GM19395 (cell line): ENCODE measurements at regions not wholly inside any gene's neighbourhood (a gene's known extent, or its start where the extent isn't known, plus 50 kb on each side); places are given as distances from the start of the nearest gene placed in this dataset.
"Not testable (repeated sequence)": the region's sequence is repeated elsewhere in the genome, so short reads cannot be mapped to it uniquely, and the experiment has no call there.

Experiments
- ATAC-seq: cut with Tn5 transposase; IDR thresholded peaks from one replicate; pipeline ENCODE4 v1.9.1; 2021; ENCODE audit warnings: mild to moderate bottlenecking, moderate library complexity; ENCODE audit not compliant: unreplicated experiment

DNA sequence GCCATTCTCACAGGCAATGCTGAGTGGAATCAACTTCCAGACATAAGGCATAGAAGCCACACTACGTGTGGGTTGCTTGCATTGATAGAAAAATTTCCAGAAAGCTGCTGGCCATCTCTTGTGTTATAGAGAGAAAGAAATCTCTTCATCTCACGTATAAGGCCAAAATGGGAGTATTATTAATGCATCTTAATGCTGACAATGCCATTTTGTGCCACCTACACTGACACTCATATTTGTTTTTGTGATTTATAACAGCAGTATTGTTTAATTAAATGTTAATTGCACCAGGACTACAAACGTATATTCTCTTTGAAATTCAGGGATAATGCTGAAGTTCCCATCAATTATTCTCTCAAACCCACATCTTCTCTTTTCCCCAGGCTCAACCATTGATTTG is 56.1 kb upstream of the TMEM132D start:
- no peak for ATAC-seq

DNA sequence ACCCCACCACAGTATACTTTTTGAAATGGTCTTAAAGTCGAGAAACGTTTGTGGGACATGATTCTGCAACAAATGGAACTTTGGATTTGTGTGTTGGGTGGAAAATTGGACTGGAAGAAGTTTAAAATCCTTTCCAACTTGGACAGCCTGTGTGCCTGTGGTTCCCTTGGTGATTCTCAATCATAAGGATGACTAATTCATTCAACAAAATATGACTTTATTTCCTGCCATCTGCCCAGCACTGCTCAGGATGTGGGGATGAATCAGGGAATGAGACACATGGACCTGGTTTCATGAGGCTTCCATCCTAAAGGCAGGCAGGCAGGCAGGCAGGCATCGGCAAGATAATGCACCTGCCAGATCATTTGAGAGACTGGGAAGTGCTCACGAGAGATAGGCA is 57.3 kb upstream of the TMEM132D start:
- ATAC-seq: no peak

DNA sequence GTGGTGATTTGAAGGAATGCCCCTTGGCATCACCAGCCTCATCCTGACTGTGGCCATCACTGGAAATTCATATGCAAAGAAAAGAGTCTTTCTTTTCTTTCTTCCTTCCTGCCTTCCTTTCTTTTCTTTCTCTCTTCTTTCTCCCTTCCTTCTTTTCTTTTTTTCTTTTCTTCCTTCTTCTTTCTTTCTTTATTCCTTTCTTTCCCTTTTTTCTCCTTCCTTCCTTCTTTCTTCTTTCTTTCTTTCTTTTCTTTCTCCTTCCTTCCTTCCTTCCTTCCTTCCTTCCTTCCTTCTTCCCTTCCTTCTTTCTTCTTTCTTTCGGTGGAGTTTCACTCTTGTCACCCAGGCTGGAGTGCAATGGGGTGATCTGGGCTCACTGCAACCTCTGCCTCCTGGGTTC is 58.0 kb upstream of the TMEM132D start:
- no peak for ATAC-seq

DNA sequence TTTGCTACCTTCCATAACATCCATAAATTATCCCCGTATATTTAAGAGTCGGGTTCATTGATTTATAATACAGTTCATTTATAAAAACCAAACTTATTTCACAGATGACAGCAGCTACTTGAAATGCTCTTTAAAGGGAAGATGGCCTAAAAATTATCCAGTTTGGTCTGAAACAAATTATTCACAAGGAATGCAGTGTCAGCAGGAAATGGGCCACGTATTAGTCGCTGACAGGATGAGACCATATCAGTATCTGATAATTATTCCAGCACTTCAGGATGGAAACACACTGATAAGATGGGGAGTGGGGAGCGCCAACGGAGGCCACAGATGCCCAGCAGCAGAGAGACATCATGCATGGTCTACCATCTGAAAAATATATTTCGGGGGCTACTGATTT is 60.5 kb upstream of the TMEM132D start:
- ATAC-seq: no peak

DNA sequence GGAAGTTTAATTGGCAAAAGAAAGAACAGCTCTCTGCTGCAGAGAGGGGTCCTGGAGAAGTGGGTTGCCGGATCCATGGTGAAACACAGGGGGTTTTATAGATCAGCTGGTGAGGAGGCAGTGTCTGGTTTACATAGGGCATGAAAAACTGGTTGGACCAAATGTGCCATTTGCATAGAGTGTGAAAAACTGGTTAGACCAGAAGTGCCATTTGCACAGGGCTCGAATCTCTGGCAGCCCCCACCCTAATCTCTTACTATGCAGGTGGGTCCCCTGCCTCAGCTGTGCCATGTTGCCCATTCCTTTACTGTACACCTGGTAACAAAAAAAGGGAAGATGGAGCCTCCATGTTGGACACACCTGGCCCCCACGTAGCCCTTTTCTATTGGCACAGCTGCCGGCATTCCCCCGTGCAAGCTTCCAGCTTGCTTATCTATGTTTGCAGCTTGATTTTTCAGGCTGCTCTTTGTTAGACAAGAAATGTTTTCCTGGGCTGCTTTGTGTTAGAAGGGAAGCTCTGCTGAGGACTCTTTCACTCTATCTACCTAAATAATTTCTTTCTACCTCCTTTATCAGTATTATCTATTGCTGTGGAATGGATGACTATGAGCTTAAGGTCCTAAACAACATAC is 61.1 kb upstream of the TMEM132D start:
- no peak for ATAC-seq

DNA sequence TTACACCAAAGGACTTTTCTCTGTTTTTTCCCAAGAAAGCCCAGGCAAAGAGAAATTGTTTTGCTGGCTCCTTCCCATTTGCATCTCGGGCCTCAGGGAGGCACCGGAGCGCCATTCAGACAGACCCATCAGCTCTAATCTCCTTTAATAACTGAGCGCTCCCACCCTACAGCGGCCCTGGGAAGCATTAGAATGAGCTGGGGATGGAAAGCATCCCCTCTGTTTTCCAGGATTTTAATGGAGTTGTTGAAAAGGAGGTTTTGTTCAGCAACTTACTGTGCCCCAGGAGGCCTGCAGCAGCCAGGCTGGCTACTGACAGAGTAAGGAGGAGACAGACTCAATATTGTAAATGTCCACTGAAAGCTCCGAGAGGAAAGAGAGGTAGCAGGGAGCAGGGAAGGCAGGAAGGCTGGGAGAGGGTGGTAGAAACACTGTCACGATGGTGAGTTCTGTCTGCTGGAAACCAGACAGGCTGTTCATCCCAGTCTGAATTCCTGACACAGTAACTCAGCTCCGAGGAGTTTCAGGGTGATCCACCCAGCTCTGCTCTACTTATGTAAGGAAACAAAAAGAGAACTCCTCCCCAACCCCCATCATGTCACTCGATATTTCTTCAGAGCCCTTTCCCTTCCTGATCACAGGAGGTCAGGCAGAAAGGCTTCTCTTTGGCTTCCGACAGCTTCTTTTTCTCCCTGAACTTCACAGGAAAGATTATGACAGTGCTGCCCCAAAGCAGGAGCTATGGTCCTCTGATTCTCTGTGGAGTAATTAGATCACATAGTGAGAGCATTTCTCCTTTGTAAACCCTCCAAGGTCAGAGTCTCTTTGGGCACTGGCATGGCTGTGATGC is 62.5 kb upstream of the TMEM132D start:
- no peak for ATAC-seq

DNA sequence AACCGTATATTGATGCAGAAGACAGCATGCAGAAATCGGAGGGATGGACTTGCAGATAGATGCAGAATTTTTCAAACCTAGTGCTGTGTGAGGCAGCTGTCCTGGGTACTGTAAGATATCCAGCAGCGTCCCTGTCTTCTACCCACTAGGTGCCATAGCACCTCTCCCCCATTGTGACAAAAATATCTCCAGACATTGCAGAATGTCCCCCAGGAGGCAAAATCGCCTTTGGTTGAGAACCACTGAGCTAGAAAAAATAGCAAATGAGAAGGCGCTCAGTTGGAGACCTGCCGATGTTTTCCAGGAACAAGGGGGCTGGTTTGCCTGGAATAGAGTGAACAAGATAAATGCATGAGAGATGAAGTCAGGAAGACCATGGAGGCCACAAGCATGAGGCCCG is 67.9 kb upstream of the TMEM132D start:
- no peak for ATAC-seq

DNA sequence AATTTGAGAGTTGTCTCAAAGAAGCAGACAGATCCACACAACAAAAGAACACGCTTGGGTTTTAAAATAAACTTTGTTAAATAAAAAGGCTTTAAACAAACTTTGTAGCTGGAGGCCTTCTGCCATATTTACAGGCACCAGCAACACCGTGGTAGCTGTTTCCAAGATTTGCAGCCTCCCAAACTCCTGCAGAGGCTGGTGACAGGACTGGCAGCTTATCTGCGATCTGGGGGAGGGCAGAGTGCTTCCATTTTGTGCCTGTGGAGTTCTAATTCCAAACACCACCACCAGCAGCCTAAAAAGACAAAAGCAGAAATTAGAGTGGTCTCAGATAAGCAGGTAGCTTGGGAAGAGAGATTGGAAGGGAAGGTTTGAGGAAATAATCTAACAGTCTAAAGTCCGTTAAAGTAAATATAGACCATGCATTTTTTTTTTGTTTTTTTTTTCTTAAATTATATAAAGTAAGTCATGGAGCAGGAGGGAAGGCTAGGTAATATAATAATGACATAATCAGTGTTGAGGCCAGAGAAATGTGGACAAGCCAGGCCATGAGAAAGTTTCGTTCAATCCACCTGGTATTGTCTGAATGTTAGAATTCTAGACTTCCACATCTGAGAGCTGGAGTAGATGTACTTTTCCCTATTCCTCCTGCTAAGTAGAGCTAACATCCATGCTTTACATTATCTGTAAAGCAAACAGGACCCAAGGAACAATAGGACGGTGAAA is 69.6 kb upstream of the TMEM132D start:
- no peak for ATAC-seq

DNA sequence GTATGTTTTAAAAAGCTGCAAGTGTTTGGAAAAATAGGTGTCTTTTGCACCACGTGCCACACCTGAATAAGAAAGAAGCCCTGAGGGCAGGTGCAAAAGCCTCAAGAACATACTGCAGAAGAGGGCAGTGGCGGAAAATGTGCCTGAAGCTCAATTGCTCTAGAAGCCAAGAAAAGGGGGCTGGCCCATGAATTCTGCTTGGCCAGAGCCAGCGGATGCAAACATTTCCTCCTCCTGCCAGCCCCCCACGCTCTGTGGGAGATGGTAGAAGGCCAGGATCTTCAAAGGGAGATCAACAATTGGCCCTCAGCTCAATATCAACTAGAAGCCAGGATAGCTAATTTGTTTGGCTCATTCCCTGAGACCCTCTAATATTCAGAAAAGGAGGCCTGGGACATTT is 80.3 kb upstream of the TMEM132D start:
- ATAC-seq: no peak

DNA sequence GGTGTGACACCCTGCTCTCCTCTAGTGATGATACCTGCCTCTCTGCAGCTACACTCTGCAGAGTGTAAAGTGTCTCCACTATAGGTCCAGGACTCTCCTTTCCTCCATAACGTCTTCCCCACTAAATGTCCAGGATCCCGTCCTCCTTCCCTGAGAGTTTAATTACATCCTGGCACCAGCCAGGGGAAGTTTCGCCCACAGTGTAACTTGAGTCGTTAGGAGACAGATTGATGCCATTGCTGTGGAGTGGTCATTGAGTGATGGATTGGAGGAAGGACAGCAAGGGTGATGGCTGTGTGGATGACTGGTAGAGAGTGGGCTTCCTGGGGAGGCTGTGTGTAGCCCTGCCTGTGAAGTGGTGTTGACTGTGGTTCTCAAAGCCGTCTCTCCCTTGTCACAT is 84.0 kb upstream of the TMEM132D start:
- no peak for ATAC-seq

DNA sequence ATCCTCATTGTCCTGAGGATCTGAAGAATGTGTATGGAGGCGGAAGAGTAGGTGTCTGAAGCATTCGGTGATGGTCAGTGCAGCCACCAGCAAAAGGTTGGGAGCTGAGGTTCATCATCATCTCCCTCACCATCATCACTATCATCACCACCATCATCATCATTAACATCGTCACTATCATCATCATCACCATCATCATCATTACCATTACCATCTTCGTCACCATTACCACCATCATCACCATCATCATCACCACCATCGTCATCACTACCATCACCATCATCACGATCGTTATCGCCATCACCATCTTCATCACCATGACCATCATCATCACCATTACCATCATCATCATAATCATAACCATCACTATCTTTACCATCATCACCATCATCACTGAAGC is 90.8 kb upstream of the TMEM132D start:
- ATAC-seq: no peak

DNA sequence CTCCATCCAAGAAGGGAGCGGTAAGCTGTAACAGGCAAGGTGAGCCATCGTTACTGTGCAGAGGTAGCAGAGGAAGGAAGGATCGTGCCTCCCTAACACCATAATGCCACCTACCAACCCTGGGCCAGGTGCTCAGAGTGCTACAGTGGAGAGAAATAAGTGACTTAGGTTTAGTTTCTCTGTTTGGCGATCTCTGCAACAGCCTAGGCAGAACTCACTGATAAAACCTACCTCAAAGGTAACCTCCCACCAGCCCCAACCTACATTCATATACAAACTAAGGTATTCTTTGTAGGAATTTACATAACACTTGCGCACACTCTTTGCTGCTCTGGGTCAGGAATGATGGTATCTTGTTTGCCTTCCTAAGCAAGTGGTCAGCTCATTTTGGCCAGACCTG is 93.4 kb upstream of the TMEM132D start:
- no peak for ATAC-seq

DNA sequence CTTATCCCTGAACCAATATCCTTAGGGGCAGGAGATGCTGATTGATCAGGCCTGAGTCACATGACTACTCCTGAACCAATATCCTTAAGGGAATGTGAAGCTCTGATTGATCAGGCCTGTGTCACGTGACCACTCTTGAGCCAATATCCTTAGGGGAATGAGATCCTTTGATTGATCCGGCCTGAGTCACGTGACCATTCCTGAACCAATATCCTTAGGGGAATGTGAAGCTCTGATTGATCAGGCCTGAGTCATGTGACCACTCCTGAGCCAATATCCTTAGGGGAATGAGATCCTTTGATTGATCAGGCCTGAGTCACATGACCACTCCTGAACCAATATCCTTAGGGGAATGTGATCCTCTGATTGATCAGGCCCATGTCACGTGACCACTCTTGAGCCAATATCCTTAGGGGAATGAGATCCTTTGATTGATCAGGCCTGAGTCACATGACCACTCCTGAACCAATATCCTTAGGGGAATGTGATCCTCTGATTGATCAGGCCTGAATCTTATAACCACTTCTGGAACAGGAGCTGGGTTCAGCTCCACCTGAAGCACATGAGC is 100.6 kb upstream of the TMEM132D start:
- not testable (repeated sequence) for ATAC-seq

DNA sequence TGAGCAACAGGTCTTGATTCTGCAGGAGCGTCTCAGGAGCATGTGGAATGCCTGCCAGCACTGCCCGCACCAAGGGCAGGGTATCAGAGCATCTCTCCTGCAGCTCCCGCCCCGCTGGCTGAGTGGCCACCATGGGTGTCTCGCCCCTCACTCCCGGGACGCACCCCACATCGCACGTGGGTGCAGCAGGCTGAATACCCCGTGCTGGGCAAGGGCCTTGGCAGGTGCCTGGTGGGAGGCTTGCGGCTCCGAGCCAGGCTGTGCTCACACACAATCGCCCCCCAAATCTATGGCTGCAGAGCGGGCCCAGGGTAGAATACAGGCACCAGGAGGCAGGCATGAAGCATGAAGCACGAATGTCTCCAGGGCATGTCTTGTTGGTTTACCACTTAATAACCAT is 103.9 kb upstream of the TMEM132D start:
- no peak for ATAC-seq

DNA sequence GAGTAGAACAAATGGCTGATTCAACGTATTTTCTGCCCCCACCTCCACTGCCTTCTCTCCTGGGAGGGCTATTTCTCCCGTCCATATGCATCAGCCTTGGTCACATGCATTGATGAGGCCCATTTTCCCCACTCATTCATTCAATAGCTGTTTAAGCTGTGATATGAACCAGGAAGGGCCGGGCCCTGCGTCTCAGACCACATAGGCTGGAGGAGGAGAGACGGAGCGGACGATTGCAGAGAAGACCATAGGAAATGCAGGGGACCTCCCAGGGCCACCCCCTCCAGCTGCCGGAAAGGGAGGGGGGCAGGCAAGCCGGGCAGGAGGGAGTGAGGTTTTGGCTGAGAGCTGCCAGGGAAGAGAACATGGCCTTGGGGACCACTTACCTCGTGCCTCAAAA is 104.4 kb upstream of the TMEM132D start:
- no peak for ATAC-seq

DNA sequence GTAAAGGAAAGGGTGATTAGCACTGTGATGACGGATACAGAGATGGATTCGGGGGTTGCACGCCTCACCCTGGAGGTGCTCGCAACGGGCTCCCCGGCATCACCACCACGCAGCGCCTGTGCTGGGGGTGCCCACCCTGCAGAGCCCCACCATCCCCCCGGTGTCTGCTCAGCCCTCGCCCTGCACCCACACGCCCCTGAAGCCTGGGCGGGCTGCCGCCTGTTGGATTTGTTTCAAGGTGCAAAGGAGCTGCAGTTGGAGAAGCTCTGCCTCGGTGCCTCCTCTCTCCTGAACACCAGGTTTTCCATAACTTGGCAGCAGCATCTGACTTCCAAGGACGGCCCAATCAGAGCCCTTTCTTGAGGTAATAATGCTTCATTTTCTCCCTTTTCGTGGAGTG is 106.1 kb upstream of the TMEM132D start:
- ATAC-seq: no peak

DNA sequence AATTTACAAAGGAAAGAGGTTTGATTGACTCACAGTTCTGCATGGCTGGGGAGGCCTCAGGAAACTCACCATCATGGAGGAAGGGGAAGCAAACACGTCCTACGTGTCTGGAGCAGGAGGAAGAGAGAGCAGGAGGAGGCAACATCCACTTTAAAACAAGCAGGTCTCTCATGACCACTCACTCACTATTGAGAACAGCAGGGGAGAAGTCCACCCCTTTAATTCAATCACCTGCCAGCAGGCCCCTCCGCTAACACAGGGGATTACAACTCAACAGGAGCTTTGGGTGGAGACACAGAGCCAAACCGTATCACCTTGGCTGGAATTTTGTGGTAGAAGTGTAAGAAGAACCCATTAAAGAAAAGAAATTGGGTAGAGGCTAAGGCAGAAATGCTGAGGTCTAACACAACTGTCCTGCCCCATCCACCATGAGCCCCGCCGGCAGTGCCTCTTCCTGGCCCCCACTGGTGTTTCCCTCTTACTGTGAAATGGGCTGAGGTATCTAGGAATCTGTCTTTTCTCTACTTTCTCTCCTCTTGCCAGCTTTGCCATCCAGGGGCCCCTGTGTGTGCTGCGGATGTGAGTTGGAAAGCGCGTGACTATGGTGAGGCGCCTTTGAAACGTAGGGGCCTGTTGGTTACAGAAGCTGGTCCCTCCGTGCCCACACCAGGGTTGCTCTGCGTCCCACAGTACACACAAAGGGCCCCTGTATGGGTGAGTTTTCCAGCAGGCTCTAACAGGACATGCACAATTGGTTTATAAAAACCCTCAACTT is 108.0 kb upstream of the TMEM132D start:
- ATAC-seq: no peak

DNA sequence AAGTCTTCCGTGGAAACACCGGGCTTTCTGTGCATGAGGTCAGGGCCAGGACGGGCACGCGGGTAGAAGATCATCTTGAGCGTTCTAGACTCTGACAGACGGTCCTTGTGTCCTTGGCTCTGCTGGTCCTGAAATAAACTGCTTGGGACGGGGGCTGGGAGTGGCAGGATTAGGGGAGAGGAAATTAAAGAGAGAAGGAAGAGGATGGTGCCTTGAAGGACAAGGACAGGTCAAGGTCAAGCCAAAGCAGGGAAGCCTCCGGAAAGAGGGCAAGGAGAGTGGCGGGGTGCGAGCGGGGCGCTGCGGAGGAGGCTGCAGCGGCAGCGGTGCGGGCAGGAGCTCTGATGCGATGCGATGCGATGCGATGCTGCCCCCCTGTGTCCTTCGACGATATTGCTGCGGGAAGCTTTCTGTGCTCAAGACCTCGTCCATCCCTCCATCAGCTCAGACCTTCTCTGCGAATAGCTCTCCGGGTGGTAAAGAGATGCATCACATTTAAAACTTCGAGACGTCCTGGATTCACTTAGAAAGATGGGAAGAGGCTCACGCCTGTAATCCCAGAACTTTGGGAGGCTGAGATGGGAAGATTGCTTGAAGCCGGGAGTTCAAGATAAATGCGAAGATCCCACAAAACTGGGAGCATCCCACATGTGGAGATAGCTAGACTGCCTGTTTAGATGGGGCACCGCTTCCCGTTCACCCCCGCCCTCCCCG is 110.1 kb upstream of the TMEM132D start:
- peak; percentile 83 for ATAC-seq

DNA sequence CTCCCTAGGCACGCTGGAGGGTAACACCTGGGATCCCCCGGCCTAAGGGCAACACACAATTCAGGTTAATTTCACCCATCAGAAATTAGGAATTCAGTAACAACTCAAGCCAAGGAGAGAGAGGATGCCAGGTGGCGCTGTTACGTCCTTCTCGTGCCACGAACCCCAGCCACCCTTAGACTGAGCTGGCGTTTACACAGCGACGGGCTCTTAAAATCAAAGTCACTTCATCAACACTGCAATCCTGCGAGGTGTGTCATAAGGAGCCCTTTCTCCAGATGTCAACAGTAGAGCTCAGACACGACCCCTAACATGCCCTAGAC is 110.6 kb upstream of the TMEM132D start:
- no peak for ATAC-seq

DNA sequence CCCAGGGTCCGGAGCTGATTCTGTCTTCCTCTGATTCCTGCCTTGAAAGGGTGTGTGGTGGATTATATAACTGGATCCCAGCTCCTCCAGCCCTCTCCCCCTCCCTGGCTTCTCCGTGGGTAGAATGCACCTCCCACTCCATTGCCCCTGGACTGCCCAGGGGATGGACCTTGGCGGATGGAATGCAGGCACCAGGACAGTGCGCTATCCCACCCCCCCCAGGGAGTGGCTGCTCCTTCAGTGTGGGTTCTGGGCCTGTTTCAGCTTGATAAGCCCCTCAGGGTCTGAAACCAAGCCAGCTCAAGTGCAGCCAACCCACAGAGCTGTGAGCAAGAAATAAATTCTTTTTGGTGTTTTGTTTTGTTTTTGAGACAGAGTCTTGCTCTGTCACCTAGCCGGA is 112.4 kb upstream of the TMEM132D start:
- no peak for ATAC-seq
